Body of pancreas (tissue), 4 donors: ENCODE measurements at regions not wholly inside any gene's neighbourhood (a gene's known extent, or its start where the extent isn't known, plus 50 kb on each side); places are given as distances from the start of the nearest gene placed in this dataset.

Experiments used
- POLR2A ChIP-seq, 3 donors: fragments of 450-650 bp; IDR thresholded peaks; one replicate each; pipeline ENCODE4 v1.6.1; 2016; ENCODE audit warnings: antibody characterized with exemption in 3 of 3, mild to moderate bottlenecking in 2 of 3
- TF ChIP-seq, protein P1 (sequence below), 7 experiments: fragments of 450-650 bp in 4 of 7; fragments of 200-600 bp in 3 of 7; sonication (generic) in 3 of 7; IDR thresholded peaks; one replicate each; pipeline ENCODE4 v1.5.1; 2016 to 2019; ENCODE audit warnings: antibody characterized with exemption in 7 of 7

DNA sequence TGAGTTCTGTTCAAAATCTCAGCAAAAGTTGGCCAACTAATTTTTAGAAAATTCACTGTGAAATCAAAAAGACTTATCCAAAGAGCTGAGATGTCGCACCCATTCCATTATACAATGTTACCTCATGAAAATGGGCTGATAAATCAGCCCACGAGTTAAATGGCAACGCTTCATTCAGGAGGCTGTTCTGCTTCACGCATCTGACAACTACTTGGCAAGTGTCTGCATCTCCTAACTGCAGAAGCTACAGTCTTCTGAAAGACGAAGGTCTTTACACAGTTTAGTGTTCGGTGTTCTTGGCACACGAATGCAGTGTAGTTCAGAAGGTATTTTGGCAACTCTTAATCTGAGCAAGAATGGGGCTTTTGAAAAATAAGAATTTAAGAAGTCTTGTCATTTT is 166.6 kb upstream of the DKK2 start:
- TF ChIP-seq, protein P1, sequence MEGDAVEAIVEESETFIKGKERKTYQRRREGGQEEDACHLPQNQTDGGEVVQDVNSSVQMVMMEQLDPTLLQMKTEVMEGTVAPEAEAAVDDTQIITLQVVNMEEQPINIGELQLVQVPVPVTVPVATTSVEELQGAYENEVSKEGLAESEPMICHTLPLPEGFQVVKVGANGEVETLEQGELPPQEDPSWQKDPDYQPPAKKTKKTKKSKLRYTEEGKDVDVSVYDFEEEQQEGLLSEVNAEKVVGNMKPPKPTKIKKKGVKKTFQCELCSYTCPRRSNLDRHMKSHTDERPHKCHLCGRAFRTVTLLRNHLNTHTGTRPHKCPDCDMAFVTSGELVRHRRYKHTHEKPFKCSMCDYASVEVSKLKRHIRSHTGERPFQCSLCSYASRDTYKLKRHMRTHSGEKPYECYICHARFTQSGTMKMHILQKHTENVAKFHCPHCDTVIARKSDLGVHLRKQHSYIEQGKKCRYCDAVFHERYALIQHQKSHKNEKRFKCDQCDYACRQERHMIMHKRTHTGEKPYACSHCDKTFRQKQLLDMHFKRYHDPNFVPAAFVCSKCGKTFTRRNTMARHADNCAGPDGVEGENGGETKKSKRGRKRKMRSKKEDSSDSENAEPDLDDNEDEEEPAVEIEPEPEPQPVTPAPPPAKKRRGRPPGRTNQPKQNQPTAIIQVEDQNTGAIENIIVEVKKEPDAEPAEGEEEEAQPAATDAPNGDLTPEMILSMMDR (IDR thresholded peaks at IDR 0.05): no peak
- TF ChIP-seq POLR2A (IDR thresholded peaks at IDR 0.05): no peak
